Body of pancreas (tissue), 4 donors: ENCODE measurements at regions not wholly inside any gene's neighbourhood (a gene's known extent, or its start where the extent isn't known, plus 50 kb on each side); places are given as distances from the start of the nearest gene placed in this dataset.

Experiments
- ATAC-seq: fragments of 150-250 bp; one replicate; pipeline ENCODE4 v1.9.1; 2016
- DNase-seq, 4 donors: peaks; one replicate each; pipeline ENCODE4 v3.0.0-alpha.2; 2019
- H3K27ac ChIP-seq, 4 donors: fragments of 200-600 bp; sonication (generic); 1 replicate in 3 of 4; 2 replicates in 1 of 4; pipeline versions ENCODE4 v1.5.1 to v1.6.1; 2016 to 2019; ENCODE audit warnings: mild to moderate bottlenecking in 1 of 4, mixed read lengths in 1 of 4, moderate library complexity in 1 of 4
- H3K27me3 ChIP-seq, 2 donors: fragments of 200-600 bp; sonication (generic); one replicate each; pipeline ENCODE4 v1.6.0; 2016; ENCODE audit warnings: mild to moderate bottlenecking in 1 of 2
- H3K36me3 ChIP-seq, 2 donors: fragments of 200-600 bp; sonication (generic); replicated peaks in 1 of 2; 2 replicates each; pipeline ENCODE4 v1.5.1; 2016; ENCODE audit warnings: low read depth in 2 of 2; ENCODE audit not compliant: insufficient read depth in 1 of 2
- H3K4me1 ChIP-seq: fragments of 200-600 bp; sonication (generic); one replicate; pipeline ENCODE4 v1.6.0; 2016
- H3K4me3 ChIP-seq, 2 donors: fragments of 200-600 bp; sonication (generic); 1 replicate in 1 of 2; 2 replicates in 1 of 2; pipeline ENCODE4 v1.5.1; 2016 to 2019
- H3K9me3 ChIP-seq, 3 donors: fragments of 200-600 bp; sonication (generic); 1 replicate in 2 of 3; 2 replicates in 1 of 3; pipeline ENCODE4 v1.5.1; 2016
- CTCF ChIP-seq, 7 experiments: fragments of 450-650 bp in 4 of 7; fragments of 200-600 bp in 3 of 7; sonication (generic) in 3 of 7; IDR thresholded peaks; one replicate each; pipeline ENCODE4 v1.5.1; 2016 to 2019; ENCODE audit warnings: antibody characterized with exemption in 7 of 7
- POLR2A ChIP-seq, 3 donors: fragments of 450-650 bp; IDR thresholded peaks; one replicate each; pipeline ENCODE4 v1.6.1; 2016; ENCODE audit warnings: antibody characterized with exemption in 3 of 3, mild to moderate bottlenecking in 2 of 3
- WGBS, 2 donors: methylation state at CpG; one replicate each; pipeline ENCODE4 v1.1.5; 2017; 5-methylcytosine and 5-hydroxymethylcytosine counted together
- intact Hi-C: fragments of 100-400 bp; cut with DNase I; formaldehyde crosslinking; loops from one replicate; pipeline ENCODE4 v1.15.1; 2023

GRCh38 chr9:115202181-115202580 is 84.2 kb upstream of the TNC start:
- no peaks in the 10 kb centered on the region for H3K4me1 ChIP-seq
- no peak overlapping the region for H3K27ac ChIP-seq
- no peak for TF ChIP-seq CTCF (IDR thresholded peaks at IDR 0.05)
- no peak for TF ChIP-seq POLR2A (IDR thresholded peaks at IDR 0.05)
- ATAC-seq: no peak
- intact Hi-C loops: no loop called here
- no peaks in the 10 kb centered on the region for H3K27me3 ChIP-seq
- WGBS, 2 donors: 19 to 36% methylated on average over 1 of the region's 1 CpG
- H3K36me3 ChIP-seq: no peaks in the 10 kb centered on the region
- H3K9me3 ChIP-seq: no peaks in the 10 kb centered on the region
- DNase-seq: no peak
- no peak overlapping the region for H3K4me3 ChIP-seq

GRCh38 chr9:115202960-115203751 is 85.2 kb upstream of the TNC start:
- intact Hi-C loops: no loop called here
- Histone ChIP-seq H3K4me1 (no peaks in the 10 kb centered on the region), H3K4me3 (no peak overlapping the region), H3K27me3 (no peaks in the 10 kb centered on the region), H3K36me3 (no peaks in the 10 kb centered on the region), H3K27ac (no peak overlapping the region), H3K9me3 (no peaks in the 10 kb centered on the region)
- TF ChIP-seq CTCF (IDR thresholded peaks at IDR 0.05): no peak
- WGBS, 2 donors: 43 to 68% methylated on average over 2 of the region's 2 CpGs
- DNase-seq (no peak), ATAC-seq (no peak)

- H3K9me3 ChIP-seq: no peaks in the 10 kb centered on the region
Observed at GRCh38 chr9:115204904-115205453, 87.0 kb upstream of the TNC start.

GRCh38 chr9:115207003-115207836 is 89.3 kb upstream of the TNC start:
- WGBS, 2 donors: 33 to 58% methylated on average over 3 of the region's 3 CpGs
- ATAC-seq: no peak
- H3K36me3 ChIP-seq: no peaks in the 10 kb centered on the region
- no peak overlapping the region for H3K4me3 ChIP-seq
- DNase-seq: no peak
- H3K9me3 ChIP-seq: no peaks in the 10 kb centered on the region
- intact Hi-C loops: no loop called here
- H3K27ac ChIP-seq: no peak overlapping the region
- no peaks in the 10 kb centered on the region for H3K27me3 ChIP-seq
- no peaks in the 10 kb centered on the region for H3K4me1 ChIP-seq
- TF ChIP-seq POLR2A (IDR thresholded peaks at IDR 0.05) (no peak), CTCF (IDR thresholded peaks at IDR 0.05) (no peak)

More at GRCh38 chr9:115204904-115205453, 87.0 kb upstream of the TNC start:
- DNase-seq: no peak
- Histone ChIP-seq H3K4me1 (no peaks in the 10 kb centered on the region), H3K27ac (no peak overlapping the region), H3K27me3 (no peaks in the 10 kb centered on the region), H3K36me3 (no peaks in the 10 kb centered on the region), H3K4me3 (no peak overlapping the region)
- intact Hi-C loops: no loop called here
- 26 to 38% methylated on average over 1 of the region's 1 CpG for WGBS, 2 donors
- TF ChIP-seq POLR2A (IDR thresholded peaks at IDR 0.05) (no peak), CTCF (IDR thresholded peaks at IDR 0.05) (no peak)
- ATAC-seq: no peak
